NCI-H774 (cell line): ENCODE measurements at regions not wholly inside any gene's neighbourhood (a gene's known extent, or its start where the extent isn't known, plus 50 kb on each side); places are given as distances from the start of the nearest gene placed in this dataset.

ENCODE experiments used
- DNase-seq: peaks from one replicate; lab custom pipeline; 2025; lab: John Stamatoyannopoulos, UW

DNA sequence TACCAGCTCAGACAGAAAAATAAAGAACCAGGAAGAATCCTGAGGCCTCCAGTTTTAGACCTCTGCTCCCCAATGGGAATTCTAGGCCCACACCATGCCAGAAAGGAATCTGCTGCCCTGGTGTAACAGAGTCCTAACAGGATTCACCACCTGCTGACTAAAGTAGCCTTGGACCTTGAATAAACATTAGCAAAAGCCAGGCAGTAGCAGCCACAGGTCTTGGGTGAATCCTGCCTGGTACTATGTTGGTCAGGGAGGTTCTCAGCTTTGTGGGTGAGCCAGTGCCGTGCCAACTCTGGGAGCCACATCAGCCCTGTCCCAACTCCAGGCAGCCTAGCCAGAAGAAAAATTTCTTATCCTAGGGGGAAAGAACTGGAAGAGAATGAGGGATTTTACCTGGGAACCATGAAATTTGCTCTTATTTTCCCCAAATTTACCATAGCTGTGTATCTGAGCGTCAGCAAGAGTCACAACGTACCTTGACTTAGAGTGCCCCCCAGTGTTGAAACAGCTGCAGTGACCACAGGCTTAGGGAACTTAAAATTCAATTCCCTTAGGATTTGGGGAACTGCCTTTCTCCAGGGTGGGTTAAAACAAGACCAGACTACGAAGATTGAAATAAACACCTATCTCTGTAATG lies 1895.6 kb upstream of the PRR20A start:
- DNase-seq, result no peak

DNA sequence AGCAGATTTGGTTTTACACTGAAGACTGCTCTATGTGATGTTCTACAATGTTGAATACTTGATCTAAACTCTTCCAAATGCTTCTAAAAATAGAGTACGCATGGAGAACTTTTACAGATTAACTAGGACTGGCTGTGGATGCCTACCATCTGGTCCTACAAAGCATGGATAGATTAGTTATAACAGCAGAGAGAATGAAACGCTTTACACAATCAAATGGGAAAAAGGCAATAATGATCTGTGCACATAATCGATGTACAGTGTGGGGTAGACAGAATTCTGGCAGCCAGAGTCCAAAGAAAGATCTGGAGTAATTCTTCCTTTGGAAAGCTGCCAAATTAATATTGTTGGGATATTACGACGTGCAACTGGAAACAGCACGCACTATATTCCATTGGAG lies 1885.5 kb upstream of the PRR20A start:
- no peak for DNase-seq

DNA sequence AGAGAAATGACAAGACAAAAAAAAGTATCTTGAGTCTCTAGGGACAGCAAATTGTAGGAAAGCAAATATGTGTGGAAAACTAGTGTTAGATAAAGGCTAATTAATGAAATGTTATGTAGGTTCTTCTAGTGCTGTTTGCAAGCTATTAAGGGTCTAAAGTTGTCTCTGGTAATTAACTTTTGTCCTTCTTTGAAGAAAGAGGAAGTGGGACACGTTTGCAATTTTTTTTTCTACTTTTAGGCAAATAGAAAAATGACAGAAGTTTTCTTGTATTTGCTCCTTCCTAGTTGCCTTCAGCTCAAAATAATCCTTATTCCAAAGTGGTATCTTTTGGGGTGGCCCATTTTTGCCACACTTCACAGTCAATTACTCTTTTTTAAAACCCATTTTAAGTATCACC lies 1877.7 kb upstream of the PRR20A start:
- DNase-seq, result no peak

DNA sequence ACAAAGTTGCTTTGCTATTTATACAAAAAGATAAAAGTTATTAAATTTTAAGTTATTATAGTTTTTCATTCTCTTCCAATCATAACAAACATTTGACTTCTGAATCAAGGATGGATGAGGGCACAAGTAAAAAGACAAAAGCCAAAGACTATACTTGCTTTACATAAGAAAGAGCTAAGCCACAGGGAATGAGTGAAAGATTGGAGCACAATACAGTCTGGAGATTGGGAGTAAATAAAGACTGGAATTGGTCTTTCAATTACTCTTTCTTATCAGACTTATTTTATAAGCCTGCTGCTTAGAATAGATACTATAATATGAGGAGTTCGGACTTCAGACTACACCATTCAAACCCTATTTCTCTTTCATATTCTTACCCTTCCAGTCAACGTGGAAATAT lies 1874.1 kb upstream of the PRR20A start:
- DNase-seq, result no peak

DNA sequence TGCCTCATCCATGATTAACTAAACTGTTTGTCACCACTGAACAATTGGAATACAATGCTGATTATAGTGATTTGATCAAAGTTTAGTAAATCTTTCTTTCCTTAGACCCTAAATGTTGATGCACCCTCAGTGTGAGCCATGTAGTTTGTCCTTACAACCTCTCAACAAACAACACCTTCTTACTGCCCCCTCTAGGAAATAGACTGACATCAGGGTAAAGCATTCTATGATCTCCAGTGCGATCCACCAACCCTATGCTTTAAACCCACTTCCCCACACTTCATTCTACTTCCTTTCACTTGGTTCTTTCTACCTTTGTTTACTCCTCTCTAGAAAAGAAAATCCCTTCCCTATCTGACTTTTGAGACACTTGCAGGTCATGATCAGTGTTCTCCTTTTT lies 1842.5 kb upstream of the PRR20A start:
- DNase-seq, result no peak

DNA sequence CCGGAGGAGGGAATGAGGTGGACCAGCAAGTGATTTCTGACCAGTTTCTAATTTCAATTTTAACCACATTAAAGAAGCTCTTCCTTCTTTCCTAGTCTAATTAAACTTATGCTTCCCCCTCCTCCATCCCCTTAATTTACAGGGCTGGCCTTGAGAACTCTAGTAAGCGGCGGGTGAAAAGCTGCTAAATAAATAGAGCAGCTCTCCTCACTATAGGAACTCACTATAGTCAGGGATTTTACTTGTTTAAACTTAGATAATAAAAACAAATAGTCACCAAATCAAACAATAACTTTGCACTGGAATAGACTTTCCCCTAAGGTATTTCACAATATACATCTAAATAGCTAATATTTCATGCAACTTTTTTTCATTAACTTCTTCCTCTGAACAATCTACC lies 1838.2 kb upstream of the PRR20A start:
- no peak for DNase-seq

DNA sequence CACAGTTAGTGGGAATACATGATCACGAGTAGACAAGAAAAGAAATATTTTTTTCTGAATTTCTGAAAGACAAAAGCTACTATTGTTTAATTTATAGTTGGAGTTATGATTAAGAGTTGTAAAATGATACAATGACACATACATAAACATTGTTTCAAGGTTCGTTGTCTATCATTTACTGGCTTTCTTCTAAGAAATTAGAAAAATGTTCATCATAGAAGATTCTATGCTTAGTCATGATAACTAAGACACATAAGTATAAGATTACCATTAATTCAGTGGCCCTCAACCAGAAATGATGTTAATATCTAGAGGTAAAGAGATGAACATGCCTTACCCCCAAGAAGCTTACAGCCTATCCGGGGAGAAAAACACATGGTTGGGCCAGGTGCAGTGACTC lies 1832.8 kb upstream of the PRR20A start:
- no peak for DNase-seq

DNA sequence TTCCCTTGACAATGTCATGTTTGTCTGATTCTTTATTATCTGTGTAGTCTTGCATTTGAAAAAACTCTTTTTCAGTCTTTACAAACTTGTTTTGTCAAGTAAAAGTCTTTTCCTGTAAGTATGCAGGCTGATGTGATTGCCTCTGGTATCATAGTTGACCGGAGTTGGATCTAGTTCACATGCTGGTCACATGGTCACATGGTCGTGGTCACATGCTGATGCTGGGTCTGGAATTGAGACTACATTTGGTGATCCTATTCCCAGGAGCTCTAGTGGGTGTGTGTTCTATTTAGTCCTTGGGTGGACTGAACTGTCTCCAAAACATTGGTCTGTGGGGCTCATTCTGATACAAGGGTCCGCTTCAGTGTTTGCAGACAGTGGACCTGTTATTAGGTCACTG lies 1798.8 kb upstream of the PRR20A start:
- no peak for DNase-seq

DNA sequence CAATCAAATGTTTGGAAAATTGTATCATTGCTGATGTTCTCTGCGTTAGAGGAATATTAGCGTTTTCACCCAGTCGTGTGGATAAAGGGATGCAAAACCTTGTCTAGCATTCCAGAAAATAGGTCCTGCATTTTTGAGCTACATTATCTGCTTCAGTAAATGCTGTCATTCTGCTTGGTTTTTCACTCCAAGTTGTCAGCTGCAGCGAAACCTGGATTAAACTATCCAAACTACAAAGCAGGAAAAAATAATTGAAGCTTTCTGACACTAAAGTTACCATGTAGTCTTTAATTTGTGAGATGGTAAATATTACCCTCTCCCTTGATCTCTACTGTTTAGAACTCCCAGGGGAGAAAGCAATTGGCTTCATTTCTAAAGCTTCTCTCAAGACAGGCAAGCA lies 1795.5 kb upstream of the PRR20A start:
- no peak for DNase-seq

DNA sequence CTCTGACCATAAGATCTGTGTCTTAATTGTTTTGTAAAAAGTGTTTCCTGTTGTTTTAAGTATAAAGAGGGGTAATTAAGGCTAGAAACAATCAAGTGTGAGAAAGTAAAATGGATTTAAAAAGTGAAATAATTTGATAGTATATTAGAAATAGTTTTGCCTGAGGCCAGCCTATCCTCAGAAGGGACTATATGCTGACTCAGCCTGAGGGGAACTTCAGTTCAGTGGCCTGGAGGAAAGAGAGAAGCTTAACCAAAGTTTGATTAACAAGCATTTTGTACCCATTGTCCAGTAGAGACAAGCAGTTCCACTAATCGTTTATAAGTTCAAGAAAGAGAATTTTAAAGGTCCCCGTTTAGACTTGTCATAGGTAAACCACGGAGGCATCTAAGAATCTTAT lies 1793.2 kb upstream of the PRR20A start:
- DNase-seq, result no peak

DNA sequence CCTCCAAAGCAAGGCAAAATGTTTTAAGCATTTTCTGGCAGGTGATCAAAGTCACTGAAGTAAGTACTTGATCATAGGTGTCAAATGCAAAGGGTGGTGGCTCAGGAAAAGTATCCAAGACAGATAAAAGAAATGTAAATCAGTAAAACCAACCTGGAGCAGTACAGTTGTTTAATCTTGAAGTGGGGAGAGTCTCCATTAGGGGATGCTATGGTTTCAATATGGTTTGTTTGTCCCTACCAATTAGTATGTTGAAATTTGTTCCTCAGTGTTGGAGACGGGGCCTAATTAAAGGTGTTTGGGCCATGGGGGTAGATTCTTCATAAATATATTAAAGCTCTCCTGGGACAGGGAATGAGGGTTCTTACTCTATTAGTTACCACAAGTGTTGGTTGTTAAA lies 1781.7 kb upstream of the PRR20A start:
- DNase-seq, result no peak

DNA sequence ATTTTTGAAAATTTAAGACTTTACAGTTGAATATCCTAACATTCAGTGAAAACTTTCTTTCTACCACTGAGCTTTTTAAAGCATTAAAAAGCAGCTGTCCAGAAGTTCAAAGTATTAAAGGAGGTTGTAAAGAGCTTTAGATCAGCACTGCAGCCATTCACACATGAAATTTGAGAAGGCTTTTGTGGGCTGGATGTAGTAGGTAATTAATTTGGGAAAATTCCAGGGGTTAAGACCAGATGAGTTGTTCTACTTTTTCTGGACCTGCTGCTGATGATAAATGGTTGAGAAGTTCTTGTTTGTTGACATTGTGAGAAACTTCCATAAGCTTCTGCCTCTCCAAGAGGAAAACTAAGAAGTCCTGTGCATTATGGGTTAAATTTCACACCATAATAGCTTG lies 1779.6 kb upstream of the PRR20A start:
- no peak for DNase-seq

DNA sequence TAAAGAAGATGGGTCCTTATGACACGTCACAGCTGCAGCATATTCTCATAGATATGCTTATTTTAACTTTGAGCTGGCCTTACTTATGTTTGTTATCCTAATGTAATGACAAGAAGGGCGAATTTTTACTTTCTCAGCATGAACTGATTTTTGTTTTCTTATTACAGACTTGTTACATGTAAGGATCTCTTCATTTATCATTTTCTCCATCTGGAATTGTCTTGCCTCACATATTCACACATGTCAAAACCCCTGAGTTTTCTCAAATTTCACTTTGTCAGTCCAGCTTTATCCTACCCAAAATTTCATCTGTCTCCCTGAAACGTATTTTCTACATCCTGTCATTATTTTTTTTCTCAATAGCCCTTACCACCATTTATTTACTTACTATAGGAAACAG lies 1774.0 kb upstream of the PRR20A start:
- no peak for DNase-seq

DNA sequence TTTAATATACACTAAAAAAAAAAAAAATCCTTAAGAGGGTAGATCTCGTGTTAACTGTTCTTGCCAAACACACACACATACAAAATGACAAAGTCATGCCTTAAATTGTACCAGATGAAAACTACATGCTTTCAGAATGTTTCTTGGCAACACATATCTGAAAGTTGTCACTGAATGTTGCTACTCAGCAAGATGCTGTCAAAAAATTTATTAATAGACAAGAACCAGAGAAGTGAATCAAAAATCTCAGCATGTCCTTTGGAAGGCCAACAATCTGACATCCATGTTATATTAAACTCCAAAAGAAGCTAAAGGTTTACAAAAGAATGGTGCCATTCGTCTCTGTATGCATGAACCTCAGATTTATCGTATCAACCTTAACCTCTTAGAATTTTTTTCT lies 1746.2 kb upstream of the PRR20A start:
- no peak for DNase-seq

DNA sequence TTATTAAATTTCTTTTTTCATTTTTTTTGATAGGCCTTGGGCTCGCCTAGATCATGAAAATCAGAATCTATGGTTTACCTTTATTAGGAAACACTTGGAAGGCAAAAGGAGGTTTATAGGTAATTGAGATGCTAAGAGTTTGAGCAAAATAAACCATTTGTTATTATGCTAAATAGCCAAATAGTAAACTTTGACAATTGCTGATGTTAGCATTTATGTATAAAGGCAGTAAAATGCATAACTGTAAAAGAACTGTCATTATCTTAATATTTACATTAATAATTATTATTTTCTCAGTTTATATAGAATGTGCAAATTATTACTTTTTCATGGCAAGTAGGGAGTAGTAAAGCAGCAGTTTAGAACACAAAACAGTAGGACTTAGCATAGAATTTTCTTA lies 1737.8 kb upstream of the PRR20A start:
- no peak for DNase-seq

DNA sequence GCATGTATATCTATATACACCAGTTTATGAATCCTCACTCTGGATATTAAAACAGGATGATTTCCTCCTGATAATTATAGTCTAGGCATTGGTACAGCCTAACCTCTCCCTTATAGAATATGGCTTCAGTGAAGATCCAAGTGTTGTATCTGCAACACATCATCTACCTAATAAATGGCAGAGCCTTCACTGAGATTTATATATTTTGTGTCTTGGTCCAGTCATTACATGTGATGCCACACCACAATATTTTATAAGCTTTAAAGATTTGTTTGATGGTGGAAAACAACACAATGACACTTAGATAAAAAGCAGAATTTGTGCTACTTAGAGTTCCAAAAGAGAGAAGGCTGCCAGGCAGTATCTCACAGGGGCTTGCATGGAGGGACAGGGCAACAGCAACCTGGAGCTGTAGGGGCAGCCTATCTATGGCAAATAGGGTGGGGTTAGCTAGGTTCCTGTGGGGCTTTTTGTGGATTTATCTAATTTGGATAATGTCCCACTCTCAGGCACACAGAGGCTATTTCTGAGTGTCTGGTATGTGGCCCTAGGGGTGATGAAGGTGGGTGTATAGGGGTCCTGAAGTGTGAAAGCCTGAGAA lies 1736.7 kb upstream of the PRR20A start:
- no peak for DNase-seq

DNA sequence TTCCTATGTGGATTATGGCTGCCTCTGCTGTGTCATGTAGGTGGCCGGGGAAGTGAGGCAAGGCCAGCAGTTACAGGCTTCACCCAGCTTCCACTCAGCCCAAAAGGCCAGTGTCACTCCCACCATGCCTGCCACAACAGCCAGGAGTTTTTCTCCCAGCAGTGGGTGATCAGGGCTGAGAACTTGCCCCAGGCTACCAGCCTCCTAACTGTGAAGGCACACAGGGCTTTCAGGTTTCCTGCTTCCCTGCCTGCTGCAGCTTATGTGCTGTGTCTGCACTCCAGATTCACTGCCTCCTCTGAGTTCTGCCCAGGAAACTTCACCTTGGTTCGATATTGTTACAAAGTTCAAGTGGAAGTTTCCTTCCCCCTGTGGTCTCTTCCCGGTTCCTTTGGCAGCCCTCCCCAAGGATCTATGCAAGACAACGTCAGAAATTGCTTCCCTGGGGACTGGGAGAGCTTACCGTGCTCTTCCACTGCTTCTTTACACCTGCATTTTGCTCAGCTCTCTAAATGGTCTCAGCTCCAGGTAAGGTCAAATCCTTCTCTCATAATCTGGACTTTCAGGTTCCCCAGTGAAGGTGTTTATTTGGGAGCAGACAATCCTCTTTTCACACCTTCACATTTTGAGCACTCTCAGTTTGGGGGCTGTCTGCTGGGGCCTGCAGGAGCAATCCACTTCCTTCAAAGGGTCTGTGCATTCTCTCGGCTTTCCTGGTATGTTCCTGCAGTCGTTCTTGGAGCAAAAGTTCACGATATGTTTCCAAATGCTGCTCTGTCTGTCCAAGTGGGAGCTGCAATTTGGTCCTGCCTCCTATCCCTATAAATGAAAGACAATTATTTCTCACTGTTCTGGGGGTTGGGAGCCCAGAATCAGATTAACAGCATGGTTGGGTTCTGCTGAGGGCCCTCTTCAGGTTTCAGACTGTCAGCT lies 1730.1 kb upstream of the PRR20A start:
- no peak for DNase-seq

DNA sequence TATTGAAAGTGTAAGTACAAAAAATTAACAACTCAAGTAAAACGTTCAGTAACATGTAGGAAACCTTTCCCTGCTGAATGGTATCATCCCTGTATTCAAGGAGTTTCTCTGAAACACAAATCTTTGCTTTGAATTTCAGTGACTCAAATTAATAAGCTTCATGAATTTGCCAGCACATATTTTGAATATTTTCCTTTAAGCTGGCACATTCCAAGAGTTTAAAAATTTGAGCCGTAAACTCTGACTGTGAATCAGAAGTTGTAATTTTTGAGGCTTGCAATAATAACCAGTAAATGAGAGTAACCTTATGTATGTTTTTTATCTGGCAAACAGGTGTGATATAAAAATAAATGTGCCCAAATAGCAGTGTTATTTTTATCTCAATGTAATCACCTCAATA lies 1722.6 kb upstream of the PRR20A start:
- no peak for DNase-seq

DNA sequence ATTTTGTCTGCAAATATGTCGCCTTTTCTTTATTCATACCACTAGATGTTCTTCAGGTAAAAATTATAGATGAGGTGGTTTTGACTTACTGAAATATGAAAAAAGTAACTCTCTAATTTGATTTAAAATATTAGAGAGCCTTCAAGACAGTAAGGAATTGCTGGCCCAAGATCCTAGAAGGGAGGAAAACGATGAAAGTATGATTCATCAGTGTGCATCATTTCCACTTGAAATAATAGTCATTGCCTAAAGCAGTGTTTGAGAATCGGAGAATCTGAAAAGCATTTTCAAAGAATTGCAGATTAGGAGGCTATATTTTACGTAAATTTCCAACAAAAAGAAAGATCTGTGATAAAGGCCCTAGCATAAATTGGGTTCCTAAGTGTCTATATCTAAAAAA lies 1707.9 kb upstream of the PRR20A start:
- DNase-seq, result no peak

DNA sequence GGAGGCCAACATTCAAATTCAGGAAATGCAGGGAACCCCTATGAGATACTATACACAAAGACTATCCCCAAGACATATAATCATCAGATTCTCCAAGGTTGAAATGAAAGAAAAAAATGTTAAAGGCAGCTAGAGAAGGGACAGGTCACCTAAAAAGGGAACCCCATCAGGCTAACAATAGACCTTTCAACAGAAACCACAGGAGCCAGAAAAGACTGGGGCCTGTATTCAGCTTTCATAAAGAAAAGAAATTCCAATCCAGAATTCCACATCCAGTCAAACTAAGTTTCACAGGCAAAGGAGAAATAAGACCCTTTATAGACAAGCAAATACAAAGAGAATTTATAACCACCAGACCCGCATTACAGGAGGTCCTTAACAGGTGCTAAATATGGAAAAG lies 1703.6 kb upstream of the PRR20A start:
- no peak for DNase-seq

DNA sequence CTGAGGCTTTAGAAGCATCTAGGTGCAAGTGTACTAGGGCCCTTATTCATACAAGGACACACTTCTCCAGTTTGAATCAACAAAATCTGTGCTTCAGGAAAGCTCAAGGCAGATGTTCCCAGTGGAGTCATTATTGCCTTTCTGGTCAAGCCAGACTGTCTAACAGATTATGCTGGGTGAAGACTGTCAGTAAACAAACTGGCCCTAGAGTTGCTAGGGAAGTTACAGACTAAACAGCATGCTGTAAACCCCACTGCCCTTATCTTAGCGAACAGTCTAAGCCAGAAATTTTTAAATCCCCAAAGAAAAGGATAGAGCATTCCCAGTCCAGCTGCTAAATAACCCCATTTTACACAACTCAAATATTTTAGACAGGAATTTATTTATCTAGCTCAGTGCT lies 1701.3 kb upstream of the PRR20A start:
- no peak for DNase-seq

DNA sequence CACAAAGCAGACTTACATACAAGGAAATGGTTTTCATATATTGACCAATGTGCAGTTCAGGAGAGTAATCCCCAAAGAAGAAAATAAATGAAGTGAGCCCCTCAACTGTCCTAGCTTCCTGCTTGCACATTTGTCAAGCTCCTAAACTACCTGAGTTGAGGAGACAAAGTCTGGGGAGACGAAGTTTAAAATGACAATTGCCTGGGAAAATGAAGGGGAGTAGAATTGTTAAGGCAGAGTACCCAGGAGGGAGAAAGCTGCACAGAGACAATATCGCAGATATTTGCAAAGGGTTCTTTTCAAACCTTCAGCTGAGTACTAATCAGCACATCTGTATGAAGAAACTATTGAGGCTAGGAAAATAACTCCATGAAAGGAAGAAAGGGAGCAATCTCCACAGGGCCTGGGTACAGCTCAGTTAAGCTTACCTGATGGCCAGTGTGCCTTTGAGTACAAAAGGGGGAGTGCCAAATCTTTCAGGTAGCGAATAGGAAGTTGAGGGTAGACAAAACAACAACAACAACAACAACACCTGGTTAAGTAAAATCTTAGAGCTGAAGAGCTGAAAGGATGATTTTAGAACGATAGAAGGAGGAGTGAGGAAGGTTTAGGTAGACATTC lies 1700.1 kb upstream of the PRR20A start:
- no peak for DNase-seq

DNA sequence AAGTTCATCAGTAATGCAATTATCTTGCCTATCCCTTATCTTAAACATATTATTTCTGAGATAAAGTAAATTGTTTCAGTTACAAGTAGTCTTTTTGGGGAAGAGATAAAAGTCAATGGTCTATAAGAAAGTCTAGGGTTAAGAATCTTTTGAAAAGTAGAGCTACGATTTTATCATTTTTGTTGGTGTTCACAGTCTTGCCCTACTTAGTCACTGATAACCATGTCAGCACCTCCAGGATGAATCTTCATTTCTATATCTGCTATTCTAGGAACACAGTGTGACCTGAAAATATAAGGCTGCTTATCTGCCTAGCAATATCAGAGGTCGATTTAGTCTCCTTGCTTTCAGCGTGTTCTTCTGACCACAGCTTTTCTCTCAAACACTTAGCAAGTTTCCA lies 1676.5 kb upstream of the PRR20A start:
- DNase-seq, result no peak
